Osteoblast (primary cell): ENCODE measurements at regions not wholly inside any gene's neighbourhood (a gene's known extent, or its start where the extent isn't known, plus 50 kb on each side); places are given as distances from the start of the nearest gene placed in this dataset.

ENCODE experiments used
- DNase-seq: peaks from one replicate; pipeline ENCODE4 v3.0.0; 2011; ENCODE audit warnings: low spot score, mixed read lengths; ENCODE audit not compliant: insufficient read length; ENCODE audit errors: missing footprints
- H2AFZ ChIP-seq: 2 replicates; pipeline ENCODE4 v1.6.0; 2011; ENCODE audit warnings: mild to moderate bottlenecking, low read length
- H3K27ac ChIP-seq: 2 replicates; pipeline ENCODE4 v1.5.1; 2011; ENCODE audit warnings: mild to moderate bottlenecking, low read depth, low read length, moderate library complexity
- H3K27me3 ChIP-seq: 2 replicates; pipeline ENCODE4 v1.6.0; 2012; ENCODE audit warnings: mild to moderate bottlenecking, control low read depth, inconsistent platforms, low read length, moderate library complexity; ENCODE audit not compliant: insufficient read depth
- H3K36me3 ChIP-seq: 2 replicates; pipeline ENCODE4 v1.5.1; 2011; ENCODE audit warnings: mild to moderate bottlenecking, low read length, control low read depth, moderate library complexity; ENCODE audit not compliant: insufficient read depth
- H3K4me1 ChIP-seq: 2 replicates; pipeline ENCODE4 v1.5.1; 2011; ENCODE audit warnings: mild to moderate bottlenecking, low read length, control low read depth, moderate library complexity; ENCODE audit not compliant: insufficient read depth
- H3K4me2 ChIP-seq: 2 replicates; pipeline ENCODE4 v1.6.0; 2011; ENCODE audit warnings: mild to moderate bottlenecking, low read length; ENCODE audit not compliant: insufficient read depth
- H3K4me3 ChIP-seq: fragments of 200-600 bp; sonication (generic); 3 replicates; pipeline ENCODE4 v1.5.1; 2012; ENCODE audit warnings: mild to moderate bottlenecking, low read length, inconsistent platforms; ENCODE audit not compliant: insufficient read depth
- H3K79me2 ChIP-seq: 2 replicates; pipeline ENCODE4 v1.6.0; 2012; ENCODE audit warnings: mild to moderate bottlenecking, low read length, control low read depth, inconsistent platforms; ENCODE audit not compliant: insufficient read depth
- H3K9me3 ChIP-seq: 2 replicates; pipeline ENCODE4 v1.5.1; 2011; ENCODE audit warnings: low read depth, low read length, control low read depth
- H4K20me1 ChIP-seq: 2 replicates; pipeline ENCODE4 v1.6.0; 2012; ENCODE audit warnings: mild to moderate bottlenecking, low read length, control low read depth; ENCODE audit not compliant: insufficient read depth
- TF ChIP-seq, protein P1 (sequence below): IDR thresholded peaks from 2 replicates; pipeline ENCODE4 v1.5.1; 2011; ENCODE audit warnings: mild to moderate bottlenecking, low read depth, low read length, moderate library complexity; ENCODE audit errors: extremely low read depth

DNA sequence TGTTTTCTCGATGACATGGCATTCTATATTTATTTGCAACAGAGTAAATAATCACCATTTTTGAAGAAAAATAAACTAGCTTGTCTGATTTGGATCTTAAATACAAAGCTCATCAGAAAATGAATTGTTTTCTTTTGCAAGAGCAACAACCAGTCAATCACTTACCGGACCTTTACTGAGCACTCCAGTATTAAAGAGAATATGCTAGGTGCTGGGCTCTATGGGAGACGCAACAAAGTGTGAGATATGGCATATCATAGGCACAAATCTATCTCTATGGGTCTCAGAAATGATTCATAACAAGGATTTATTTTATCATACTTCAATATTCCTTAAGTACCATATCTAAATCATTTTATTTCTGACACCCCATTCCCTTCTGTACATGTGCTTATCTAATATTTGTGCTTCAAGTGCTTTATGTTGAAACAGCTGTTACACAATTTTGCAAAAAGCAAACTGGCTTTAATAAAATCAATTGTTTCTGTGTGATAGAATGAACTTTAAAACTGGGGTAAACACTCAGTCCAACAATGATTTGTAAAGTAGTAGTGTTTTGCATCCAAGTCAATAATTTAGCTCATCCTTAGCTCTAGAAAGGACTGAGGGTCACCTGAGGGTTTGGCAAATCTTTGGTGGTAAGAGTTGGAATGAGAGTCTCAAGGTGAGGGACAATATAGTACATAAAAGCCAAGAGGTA, 88.4 kb upstream of the SPANXB1 start:
- Histone ChIP-seq H3K4me1 (no peaks in the 10 kb centered on the region), H3K4me2 (no peak overlapping the region), H3K27me3 (no peaks in the 10 kb centered on the region), H2AFZ (no peak overlapping the region), H3K4me3 (no peak overlapping the region), H4K20me1 (no peaks in the 10 kb centered on the region), H3K27ac (no peak overlapping the region), H3K36me3 (no peaks in the 10 kb centered on the region), H3K9me3 (no peaks in the 10 kb centered on the region), H3K79me2 (no peaks in the 10 kb centered on the region)
- TF ChIP-seq, protein P1, sequence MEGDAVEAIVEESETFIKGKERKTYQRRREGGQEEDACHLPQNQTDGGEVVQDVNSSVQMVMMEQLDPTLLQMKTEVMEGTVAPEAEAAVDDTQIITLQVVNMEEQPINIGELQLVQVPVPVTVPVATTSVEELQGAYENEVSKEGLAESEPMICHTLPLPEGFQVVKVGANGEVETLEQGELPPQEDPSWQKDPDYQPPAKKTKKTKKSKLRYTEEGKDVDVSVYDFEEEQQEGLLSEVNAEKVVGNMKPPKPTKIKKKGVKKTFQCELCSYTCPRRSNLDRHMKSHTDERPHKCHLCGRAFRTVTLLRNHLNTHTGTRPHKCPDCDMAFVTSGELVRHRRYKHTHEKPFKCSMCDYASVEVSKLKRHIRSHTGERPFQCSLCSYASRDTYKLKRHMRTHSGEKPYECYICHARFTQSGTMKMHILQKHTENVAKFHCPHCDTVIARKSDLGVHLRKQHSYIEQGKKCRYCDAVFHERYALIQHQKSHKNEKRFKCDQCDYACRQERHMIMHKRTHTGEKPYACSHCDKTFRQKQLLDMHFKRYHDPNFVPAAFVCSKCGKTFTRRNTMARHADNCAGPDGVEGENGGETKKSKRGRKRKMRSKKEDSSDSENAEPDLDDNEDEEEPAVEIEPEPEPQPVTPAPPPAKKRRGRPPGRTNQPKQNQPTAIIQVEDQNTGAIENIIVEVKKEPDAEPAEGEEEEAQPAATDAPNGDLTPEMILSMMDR: no peak
- no peak for DNase-seq

DNA sequence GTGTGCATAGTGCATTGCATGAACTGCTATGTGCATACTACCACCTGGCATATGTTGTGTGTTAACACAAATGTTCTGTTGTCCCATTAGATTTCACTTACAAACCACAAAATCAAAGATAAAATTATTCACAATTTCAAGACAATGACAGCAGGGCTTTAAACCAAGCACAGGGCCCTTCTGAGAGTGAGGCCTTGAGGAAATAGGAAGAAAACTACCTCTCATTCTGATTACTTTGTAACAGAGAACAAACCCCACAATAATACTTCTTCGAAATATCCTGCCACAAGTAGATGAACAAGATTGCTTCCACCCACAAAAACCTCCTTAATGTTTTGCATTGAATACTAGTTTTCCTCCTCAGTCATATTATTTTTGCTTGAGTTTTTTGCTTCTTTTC, 85.5 kb upstream of the SPANXB1 start:
- no peaks in the 10 kb centered on the region for H3K79me2 ChIP-seq
- H3K4me3 ChIP-seq: no peak overlapping the region
- DNase-seq: no peak
- no peak overlapping the region for H3K27ac ChIP-seq
- TF ChIP-seq, protein P1: no peak
- H3K4me1 ChIP-seq: no peaks in the 10 kb centered on the region
- no peaks in the 10 kb centered on the region for H3K36me3 ChIP-seq
- H2AFZ ChIP-seq: no peak overlapping the region
- no peak overlapping the region for H3K4me2 ChIP-seq
- no peaks in the 10 kb centered on the region for H3K9me3 ChIP-seq
- no peaks in the 10 kb centered on the region for H4K20me1 ChIP-seq
- no peaks in the 10 kb centered on the region for H3K27me3 ChIP-seq

DNA sequence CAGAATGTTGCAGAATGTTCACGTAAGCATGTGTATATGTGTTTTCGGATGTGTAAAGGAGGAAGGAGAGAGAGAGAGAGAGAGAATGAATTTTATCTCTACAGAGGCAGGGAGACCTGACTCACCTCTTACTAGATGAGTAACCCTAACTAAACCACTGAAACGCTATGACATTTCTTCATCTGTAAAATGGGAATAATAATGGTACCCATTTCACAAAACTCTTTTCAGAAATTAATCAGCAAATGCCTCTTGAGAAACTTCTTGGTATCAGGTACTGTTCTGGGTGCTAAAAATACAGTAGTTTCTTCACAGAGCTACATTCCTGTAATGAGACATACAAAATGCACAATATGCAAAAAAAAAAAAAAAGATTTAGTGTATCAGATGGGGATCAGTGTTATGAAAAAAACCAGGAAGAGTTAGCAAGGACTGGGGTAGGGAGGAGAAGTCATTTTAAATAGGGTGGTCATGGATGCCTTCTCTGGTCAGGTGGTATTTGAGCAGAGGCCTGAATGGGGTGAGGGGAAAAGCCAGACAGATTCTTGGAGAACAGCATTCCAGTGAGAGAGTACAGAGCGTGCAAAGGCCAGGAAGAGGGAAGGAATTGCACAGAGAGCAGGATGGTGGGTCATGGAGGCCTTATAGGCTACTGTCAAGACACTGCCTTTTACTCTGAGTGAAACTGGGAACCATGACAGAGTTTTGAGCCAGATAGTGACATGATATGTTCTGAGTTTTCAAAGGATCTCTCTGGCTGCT, 84.9 kb upstream of the SPANXB1 start:
- H3K4me3 ChIP-seq: no peak overlapping the region
- no peaks in the 10 kb centered on the region for H3K79me2 ChIP-seq
- TF ChIP-seq, protein P1: no peak
- H4K20me1 ChIP-seq: no peaks in the 10 kb centered on the region
- H3K36me3 ChIP-seq: no peaks in the 10 kb centered on the region
- no peaks in the 10 kb centered on the region for H3K4me1 ChIP-seq
- H3K9me3 ChIP-seq: no peaks in the 10 kb centered on the region
- H3K27ac ChIP-seq: no peak overlapping the region
- DNase-seq: no peak
- H2AFZ ChIP-seq: peak overlapping the region; percentile 57
- no peaks in the 10 kb centered on the region for H3K27me3 ChIP-seq
- H3K4me2 ChIP-seq: no peak overlapping the region

DNA sequence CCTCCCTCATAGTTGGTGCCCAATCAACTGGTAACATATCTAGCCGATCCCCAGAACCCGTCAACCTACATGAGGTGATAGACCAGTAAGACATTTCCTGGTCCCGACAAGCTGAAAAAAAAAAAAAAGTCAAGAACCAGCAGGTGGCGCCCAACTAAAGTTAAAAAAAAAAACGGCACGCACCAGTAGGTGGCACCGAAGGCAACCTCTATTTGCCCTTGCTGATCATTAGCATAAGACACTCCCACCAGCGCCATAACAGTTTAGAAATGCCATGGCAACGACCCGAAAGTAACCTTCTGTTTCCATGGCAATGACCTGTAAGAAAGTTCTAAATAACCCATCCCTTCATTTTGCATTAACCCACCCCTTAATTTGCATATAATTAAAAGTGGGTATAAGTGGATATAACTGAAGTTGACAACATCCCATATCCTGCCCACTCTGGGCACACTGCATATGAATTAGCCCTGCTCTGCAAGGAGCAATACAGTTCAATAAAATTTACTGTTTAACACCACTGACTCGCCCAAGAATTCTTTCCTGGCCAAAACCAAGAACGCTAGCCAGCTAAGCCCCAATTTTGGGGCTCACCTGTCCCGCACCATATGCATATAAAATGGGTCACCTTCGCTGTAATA, 83.9 kb upstream of the SPANXB1 start:
- H3K27ac ChIP-seq: no peak overlapping the region
- peak overlapping the region; percentile 21 for H3K4me2 ChIP-seq
- H2AFZ ChIP-seq: peak overlapping the region; percentile 57

More for the DNA sequence above, 83.9 kb upstream of the SPANXB1 start:
- Histone ChIP-seq H3K9me3 (no peaks in the 10 kb centered on the region), H3K27me3 (no peaks in the 10 kb centered on the region), H3K4me1 (no peaks in the 10 kb centered on the region), H3K79me2 (no peaks in the 10 kb centered on the region), H3K4me3 (no peak overlapping the region), H3K36me3 (no peaks in the 10 kb centered on the region), H4K20me1 (no peaks in the 10 kb centered on the region)
- no peak for DNase-seq
- TF ChIP-seq, protein P1: peak; percentile 68
